Activated CD4-positive, alpha-beta T cell treated with anti-CD3 and anti-CD28 coated beads, Interleukin-2, amount 50 U/mL, for 16 hours (primary cell): ENCODE measurements at regions not wholly inside any gene's neighbourhood (a gene's known extent, or its start where the extent isn't known, plus 50 kb on each side); places are given as distances from the start of the nearest gene placed in this dataset.
A peak's percentile ranks its signal among the peaks of the same experiment; 100 is the strongest.

Source experiments
- DNase-seq: peaks from one replicate; pipeline ENCODE4 v3.0.0-alpha.2; 2020

DNA sequence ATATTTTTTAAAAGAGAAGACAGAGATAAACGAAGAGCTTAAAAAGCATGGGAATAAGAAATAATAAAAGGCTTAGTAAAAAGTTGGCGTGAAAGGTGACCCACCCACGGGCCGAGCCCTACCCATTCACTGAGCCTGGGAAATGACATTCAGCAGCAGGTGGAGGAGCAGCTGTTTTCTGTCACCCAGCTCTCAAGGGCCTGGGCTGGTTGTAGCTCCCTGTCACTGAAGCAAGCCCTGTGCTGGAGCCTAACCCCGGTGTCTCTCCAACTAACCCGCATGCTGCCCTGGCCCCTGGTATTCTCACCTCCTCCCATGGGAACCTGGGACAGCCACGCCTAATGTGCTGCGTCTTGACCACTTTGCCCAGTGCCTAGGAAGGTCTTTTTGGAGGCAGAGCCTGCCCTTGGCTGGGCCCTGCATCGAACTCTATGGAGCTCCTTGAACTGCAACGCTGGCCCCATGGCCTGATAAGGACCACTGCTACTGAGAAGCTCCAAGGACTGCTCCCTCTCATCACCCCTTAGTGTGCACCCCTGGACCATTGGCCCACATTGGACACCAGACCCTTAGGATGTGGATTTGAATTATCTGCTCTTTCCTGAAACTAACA, 68.8 kb upstream of the IYD start:
- DNase-seq: no peak

DNA sequence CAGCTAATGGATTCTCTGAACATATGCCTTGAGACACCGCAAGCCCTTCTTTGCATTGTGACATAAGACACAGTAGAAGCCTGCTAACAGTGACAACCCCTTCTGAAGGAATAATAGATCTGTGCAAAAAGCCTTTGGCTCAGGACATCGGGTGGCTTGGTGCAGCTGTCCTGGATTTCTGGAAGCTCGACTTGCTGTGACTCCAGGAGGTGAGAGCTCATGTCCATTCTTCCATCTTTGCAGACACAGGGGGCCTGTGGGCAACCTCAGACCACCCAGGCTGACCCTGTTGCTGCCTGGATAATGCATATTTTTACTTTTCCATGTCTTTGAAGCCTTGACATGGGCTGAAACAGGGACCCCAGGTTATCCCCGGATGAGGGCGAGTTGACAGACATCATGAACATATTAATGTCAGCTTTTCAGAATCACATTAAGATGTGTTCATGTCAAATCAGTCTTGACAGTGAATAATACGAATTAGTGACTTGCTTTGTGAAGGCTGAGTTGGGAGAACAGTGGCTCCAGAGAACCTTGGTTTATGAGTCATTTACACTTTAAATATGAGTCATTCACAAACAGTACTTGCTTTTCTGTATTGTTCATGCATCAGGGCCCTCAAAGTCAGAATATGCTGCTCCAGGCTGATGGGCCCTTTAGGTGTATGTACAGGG, 66.8 kb upstream of the IYD start:
- peak; percentile 79 for DNase-seq

DNA sequence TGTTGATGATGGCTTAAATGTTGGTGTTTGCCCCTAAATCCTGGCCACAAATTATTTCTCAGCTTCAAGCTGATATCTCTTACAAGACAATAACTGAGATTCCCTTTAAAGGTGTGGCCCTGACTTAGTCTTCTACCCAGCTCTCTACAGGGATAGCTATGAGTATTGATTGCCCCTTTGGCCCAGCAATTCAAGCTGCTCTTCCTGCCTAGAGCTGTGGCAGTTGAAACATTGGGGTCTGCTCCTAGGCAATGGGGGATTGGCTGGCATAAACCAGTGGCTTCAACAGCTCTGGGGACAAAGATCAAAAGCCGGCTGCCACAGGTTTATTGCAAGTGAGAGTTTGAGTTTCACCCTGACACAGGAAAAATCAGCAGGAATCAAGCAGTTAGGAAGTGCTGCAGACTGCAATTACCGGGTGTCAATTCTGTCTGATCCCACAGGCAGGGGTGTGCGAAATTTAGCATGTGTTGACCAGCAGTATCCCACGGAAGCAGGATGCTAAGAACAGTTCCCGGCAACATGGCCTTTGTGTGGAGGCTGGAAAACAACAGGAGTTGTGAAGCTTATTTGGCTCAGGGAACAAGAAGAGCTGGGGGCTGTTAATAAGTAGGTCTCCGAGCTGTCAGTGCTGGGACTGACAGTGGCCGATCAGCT, 66.2 kb upstream of the IYD start:
- no peak for DNase-seq

- DNase-seq: no peak
Observed at GRCh38 chr6:150303256-150303655, 65.6 kb upstream of the IYD start.

DNA sequence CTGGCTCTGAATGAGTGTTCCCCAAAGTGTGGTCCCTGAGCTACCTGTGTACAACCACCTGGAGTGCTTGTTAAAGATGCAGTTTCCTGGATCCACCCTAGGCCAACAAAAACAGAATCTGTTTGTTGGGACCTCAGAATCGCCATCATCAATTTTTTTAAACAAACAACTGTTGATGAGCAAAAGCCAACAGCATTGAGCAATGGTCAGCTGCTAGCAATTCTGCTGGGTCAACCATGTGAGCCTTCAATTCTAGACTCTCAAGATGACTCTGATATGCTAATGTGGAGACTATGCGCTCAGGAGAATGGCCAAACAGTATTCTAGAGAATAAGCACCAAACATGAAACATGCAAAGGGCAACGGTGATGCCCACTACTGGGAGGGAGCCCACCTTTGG, 64.4 kb upstream of the IYD start:
- no peak for DNase-seq

- no peak for DNase-seq
Observed at GRCh38 chr6:150306290-150306689, 62.5 kb upstream of the IYD start.

DNA sequence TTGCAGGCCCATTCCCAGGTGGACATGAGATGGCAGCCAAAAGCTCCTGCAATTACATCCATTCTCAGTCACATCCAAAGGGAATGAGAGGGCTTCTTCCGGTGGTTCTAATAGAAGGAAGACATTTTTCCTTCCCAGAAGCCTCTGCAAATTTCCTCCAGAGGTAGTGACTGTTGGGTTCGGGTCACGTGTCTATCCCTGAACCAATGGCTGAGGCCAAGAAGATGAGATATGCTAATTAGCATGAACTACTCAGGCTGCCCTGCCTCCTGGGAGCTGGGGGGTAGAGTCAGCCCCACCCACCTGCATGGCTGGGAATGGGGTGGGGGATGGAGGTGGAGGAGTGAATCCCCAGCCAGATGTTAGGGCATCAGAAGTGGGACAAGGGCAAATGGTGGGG, 61.3 kb upstream of the IYD start:
- no peak for DNase-seq

DNA sequence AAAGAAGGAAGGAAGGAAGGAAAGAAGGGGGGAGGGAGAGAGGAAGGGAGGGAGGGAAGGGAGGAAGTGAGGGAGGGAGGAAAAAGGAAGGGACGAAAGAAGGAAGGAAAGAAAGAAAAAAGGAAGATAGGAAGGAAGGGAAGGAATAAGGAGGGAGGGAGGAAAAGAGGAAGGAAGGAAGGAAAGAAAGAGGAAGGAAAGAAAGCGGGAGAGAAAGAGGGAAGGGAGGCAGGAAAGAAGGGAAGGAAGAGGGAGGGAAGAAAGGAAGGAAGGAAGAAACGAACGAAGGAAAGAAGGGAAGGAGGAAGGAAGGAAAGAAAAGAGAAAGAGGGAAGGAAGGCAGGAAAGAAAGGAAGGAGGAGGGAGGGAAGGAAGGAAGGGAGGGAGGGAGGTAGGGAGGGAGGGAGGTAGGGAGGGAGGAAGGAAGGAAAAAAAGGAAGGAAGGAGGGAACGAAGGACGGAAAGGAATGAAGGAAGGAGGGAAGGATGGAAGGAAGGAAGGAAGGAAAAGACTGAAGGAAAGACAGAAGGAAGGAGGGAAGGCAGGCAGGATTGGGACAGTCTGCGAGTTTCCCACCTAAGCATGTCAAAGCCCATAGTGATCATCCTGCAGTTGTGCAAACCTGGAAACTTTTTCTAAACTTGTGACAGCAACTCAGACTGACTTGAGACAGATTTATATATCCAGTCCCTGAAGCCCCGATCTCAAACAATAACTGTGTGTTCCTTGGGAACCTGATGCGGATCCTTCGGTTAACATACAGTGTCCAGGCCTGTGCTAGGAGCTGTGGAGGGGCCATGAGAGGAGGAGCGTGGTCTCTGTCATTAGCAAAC, 59.8 kb upstream of the IYD start:
- no peak for DNase-seq

- no peak for DNase-seq
Observed at GRCh38 chr6:150310539-150310938, 58.3 kb upstream of the IYD start.

GRCh38 chr6:150311149-150311944, 57.5 kb upstream of the IYD start:
- DNase-seq: peak; percentile 28

DNA sequence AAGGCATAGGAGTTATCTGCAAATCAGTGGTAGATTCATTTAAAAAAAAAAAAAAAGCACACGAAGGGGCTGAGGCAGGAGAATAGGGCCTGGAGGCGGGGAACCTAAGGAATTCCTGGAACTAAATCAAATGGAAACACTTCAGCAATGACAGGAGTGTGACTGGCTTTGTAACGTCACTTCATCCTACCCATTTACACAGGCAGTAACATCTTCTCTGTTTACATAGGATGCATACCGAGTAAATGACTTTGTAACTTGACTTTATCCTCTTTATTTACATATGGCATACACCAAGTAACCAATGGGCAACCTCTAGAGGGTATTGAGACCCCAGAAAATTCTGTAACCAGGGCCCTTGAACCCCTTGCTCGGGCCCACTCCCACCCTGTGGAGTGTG, 56.4 kb upstream of the IYD start:
- DNase-seq: no peak

GRCh38 chr6:150312844-150313584, 55.8 kb upstream of the IYD start:
- no peak for DNase-seq

- DNase-seq: no peak
Observed at GRCh38 chr6:150313781-150314180, 55.0 kb upstream of the IYD start.

DNA sequence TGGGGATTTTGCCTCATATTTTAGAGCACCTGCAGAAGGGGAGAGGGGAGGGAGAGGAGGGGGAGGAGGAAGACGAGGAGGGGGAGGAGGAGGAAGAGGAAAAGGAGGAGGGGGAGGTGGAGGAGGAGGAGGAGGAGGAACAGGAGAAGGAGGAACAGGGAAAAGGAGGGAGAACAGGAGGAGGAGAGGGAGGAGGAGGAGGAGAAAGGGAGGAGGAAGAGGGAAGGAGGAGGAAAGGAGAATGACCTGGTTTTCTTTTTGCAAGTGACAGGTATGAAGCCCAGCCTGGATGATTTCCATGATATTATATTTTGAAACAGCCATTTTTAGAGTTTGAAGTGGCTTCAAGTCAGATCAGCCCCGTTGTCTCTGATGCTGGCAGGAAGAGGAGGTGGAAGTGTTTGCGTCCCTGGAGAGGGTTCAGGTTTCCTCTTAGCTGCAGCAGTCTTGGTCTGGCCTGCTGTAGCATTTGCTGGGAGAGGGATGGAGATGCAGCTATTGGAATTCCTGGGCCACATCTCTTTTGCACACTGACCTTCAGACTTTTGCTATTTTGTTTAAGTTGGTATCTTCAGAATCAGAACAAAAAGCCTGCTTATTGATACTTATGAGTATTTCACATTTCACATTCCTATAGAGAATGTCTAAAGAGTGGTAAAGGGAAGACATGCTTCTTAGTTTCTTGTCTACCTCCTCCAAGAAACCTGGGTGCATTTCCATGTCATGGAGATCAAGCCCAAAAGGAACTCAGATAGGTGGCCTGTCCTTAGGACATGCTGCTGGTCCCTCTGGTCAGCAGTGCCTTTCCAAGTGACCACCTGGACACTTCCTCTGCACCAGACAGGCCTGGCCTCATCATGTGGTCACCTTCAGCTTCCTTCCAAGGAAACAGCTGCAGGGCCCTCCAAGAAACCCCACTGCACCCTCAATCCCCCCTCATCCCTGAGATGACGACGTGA, 54.3 kb upstream of the IYD start:
- DNase-seq: no peak

- no peak for DNase-seq
Observed at GRCh38 chr6:150315626-150316025, 53.2 kb upstream of the IYD start.

DNA sequence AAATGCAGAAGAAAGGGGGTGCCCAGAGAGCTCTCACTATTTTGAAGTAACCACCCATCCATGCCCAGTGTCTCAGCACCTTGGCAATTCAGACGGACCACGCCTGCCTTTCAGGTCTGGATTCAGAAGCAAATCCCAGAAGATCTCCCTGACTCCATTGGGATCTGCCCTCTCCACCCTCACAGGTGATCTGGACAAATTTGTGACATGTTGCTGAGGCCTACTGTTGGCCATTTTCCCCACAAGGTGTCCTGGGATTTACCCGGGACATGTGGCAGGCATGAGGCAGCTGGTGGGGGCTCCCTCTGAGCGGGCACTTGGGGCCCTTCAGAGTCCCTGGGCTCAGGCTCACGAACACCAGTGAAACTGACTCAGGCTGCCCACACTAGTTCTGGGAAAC, 51.9 kb upstream of the IYD start:
- DNase-seq: no peak
